ENCODE measurements at regions not wholly inside any gene's neighbourhood (a gene's known extent, or its start where the extent isn't known, plus 50 kb on each side); places are given as distances from the start of the nearest gene placed in this dataset.

DNA sequence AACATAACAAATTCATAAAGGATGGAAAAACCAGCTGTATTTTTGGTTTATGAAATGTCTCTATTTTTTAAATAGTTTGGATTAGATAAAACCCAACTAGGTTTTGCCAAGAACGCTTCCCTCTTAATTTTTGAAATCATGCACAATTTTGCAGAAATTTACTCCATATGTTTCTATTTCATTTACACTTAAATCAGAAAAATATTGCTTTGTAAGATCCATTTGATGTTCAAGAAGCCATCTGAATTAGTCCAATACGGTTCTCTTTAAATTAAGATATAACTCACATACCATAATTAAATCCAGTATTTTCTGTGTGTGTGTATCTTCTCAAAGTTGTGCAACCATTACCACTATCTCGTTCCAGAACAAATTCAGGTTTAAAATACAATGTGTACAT lies 78.6 kb upstream of the FBXL7 start:
- TF ChIP-seq, protein P1, sequence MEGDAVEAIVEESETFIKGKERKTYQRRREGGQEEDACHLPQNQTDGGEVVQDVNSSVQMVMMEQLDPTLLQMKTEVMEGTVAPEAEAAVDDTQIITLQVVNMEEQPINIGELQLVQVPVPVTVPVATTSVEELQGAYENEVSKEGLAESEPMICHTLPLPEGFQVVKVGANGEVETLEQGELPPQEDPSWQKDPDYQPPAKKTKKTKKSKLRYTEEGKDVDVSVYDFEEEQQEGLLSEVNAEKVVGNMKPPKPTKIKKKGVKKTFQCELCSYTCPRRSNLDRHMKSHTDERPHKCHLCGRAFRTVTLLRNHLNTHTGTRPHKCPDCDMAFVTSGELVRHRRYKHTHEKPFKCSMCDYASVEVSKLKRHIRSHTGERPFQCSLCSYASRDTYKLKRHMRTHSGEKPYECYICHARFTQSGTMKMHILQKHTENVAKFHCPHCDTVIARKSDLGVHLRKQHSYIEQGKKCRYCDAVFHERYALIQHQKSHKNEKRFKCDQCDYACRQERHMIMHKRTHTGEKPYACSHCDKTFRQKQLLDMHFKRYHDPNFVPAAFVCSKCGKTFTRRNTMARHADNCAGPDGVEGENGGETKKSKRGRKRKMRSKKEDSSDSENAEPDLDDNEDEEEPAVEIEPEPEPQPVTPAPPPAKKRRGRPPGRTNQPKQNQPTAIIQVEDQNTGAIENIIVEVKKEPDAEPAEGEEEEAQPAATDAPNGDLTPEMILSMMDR (IDR thresholded peaks at IDR 0.05; ENCODE audit: low read depth, low read length, poor library complexity, severe bottlenecking): no peak
- TF ChIP-seq EZH2phosphoT487 (IDR thresholded peaks at IDR 0.05; ENCODE audit: borderline replicate concordance, low read length): no peak

Data from DOHH2 (cell line).